Neural progenitor cell (in vitro differentiated cells): ENCODE measurements at regions not wholly inside any gene's neighbourhood (a gene's known extent, or its start where the extent isn't known, plus 50 kb on each side); places are given as distances from the start of the nearest gene placed in this dataset.

Experiments used
- DNase-seq: peaks from one replicate; pipeline ENCODE4 v3.0.0-alpha.2; 2016; ENCODE audit warnings: low spot score
- H2AFZ ChIP-seq: fragments of 200-600 bp; sonication (generic); replicated peaks from 2 replicates; pipeline ENCODE4 v1.6.1; 2016; ENCODE audit warnings: antibody characterized with exemption
- H3F3A ChIP-seq: fragments of 200-600 bp; sonication (generic); 2 replicates; pipeline ENCODE4 v1.6.1; 2016; ENCODE audit warnings: antibody characterized with exemption, low read depth
- H3K27ac ChIP-seq: fragments of 200-600 bp; sonication (generic); 2 replicates; pipeline ENCODE4 v1.5.1; 2016; ENCODE audit warnings: mild to moderate bottlenecking
- H3K27me3 ChIP-seq: fragments of 200-600 bp; sonication (generic); 2 replicates; pipeline ENCODE4 v1.6.1; 2016; ENCODE audit warnings: mild to moderate bottlenecking, moderate library complexity
- H3K36me3 ChIP-seq: fragments of 200-600 bp; sonication (generic); 2 replicates; pipeline ENCODE4 v1.5.1; 2016
- H3K4me1 ChIP-seq: fragments of 200-600 bp; sonication (generic); 2 replicates; pipeline ENCODE4 v1.6.1; 2016; ENCODE audit warnings: mixed run types
- H3K4me2 ChIP-seq: fragments of 200-600 bp; sonication (generic); 2 replicates; pipeline ENCODE4 v1.6.1; 2016
- H3K4me3 ChIP-seq: fragments of 200-600 bp; sonication (generic); 2 replicates; pipeline ENCODE4 v1.5.1; 2016
- H3K79me2 ChIP-seq: fragments of 200-600 bp; sonication (generic); 2 replicates; pipeline ENCODE4 v1.6.1; 2016; ENCODE audit warnings: low read depth
- H3K9ac ChIP-seq: fragments of 200-600 bp; sonication (generic); 2 replicates; pipeline ENCODE4 v1.6.1; 2016
- H3K9me3 ChIP-seq: fragments of 200-600 bp; sonication (generic); 2 replicates; pipeline ENCODE4 v1.5.1; 2016; ENCODE audit warnings: low read depth
- H4K20me1 ChIP-seq: fragments of 200-600 bp; sonication (generic); 2 replicates; pipeline ENCODE4 v1.6.1; 2016; ENCODE audit warnings: low read depth
- H3K27ac Mint-ChIP-seq: 3 replicates; pipeline ENCODE4 v1.8.0; 2021; ENCODE audit warnings: mixed read lengths
- H3K27me3 Mint-ChIP-seq: 2 replicates; pipeline ENCODE4 v1.8.0; 2022; ENCODE audit warnings: low read depth, mild to moderate bottlenecking, inconsistent platforms, moderate library complexity, mixed read lengths; ENCODE audit not compliant: insufficient read depth
- H3K36me3 Mint-ChIP-seq: 3 replicates; pipeline ENCODE4 v1.8.0; 2021; ENCODE audit warnings: mixed read lengths
- H3K4me1 Mint-ChIP-seq: 3 replicates; pipeline ENCODE4 v1.8.0; 2021; ENCODE audit warnings: mixed read lengths
- H3K4me3 Mint-ChIP-seq: 3 replicates; pipeline ENCODE4 v1.8.0; 2021; ENCODE audit warnings: mild to moderate bottlenecking, moderate library complexity, mixed read lengths
- H3K9me3 Mint-ChIP-seq: 3 replicates; pipeline ENCODE4 v1.8.0; 2020; ENCODE audit warnings: mixed read lengths
- CTCF ChIP-seq: fragments of 200-600 bp; sonication (generic); IDR thresholded peaks from 2 replicates; pipeline ENCODE4 v1.5.1; 2017; ENCODE audit warnings: antibody characterized with exemption, mild to moderate bottlenecking
- EZH2 ChIP-seq: fragments of 200-600 bp; sonication (generic); IDR thresholded peaks from 2 replicates; pipeline ENCODE4 v1.6.1; 2017; ENCODE audit warnings: antibody characterized with exemption, mild to moderate bottlenecking, moderate library complexity
- EZH2phosphoT487 ChIP-seq: fragments of 200-600 bp; sonication (generic); IDR thresholded peaks from 2 replicates; pipeline ENCODE4 v1.6.1; 2017; ENCODE audit warnings: antibody characterized with exemption

GRCh38 chr3:87733671-87734367 lies 325.0 kb downstream of the CGGBP1 start:
- Histone ChIP-seq H3F3A (no peaks in the 10 kb centered on the region), H2AFZ (no peak overlapping the region), H3K9ac (no peak overlapping the region), H4K20me1 (no peaks in the 10 kb centered on the region), H3K27me3 (no peaks in the 10 kb centered on the region), H3K27ac (no peak overlapping the region), H3K79me2 (no peaks in the 10 kb centered on the region), H3K4me1 (no peaks in the 10 kb centered on the region), H3K4me2 (no peak overlapping the region), H3K9me3 (no peaks in the 10 kb centered on the region), H3K4me3 (no peak overlapping the region), H3K36me3 (no peaks in the 10 kb centered on the region)
- Mint-ChIP-seq H3K4me1 (no peaks in the 10 kb centered on the region), H3K36me3 (no peaks in the 10 kb centered on the region), H3K4me3 (no peak overlapping the region), H3K27ac (no peak overlapping the region), H3K9me3 (no peaks in the 10 kb centered on the region), H3K27me3 (peaks cover 2% of the 10 kb centered on the region)
- TF ChIP-seq EZH2phosphoT487 (no peak), EZH2 (no peak), CTCF (no peak)
- no peak for DNase-seq

- Histone ChIP-seq H4K20me1 (no peaks in the 10 kb centered on the region), H3K4me3 (no peak overlapping the region), H3K79me2 (no peaks in the 10 kb centered on the region), H3K4me1 (peaks cover 7% of the 10 kb centered on the region), H3K9ac (no peak overlapping the region), H3K4me2 (no peak overlapping the region), H3K9me3 (no peaks in the 10 kb centered on the region), H3F3A (no peaks in the 10 kb centered on the region), H2AFZ (no peak overlapping the region), H3K36me3 (no peaks in the 10 kb centered on the region), H3K27me3 (no peaks in the 10 kb centered on the region), H3K27ac (no peak overlapping the region)
- Mint-ChIP-seq H3K4me3 (no peak overlapping the region), H3K36me3 (no peaks in the 10 kb centered on the region), H3K4me1 (no peaks in the 10 kb centered on the region), H3K27ac (no peak overlapping the region), H3K27me3 (peaks cover 2% of the 10 kb centered on the region), H3K9me3 (no peaks in the 10 kb centered on the region)
- no peak for DNase-seq
- TF ChIP-seq EZH2 (no peak), EZH2phosphoT487 (no peak), CTCF (no peak)
Measured at GRCh38 chr3:87732294-87732693, 326.5 kb downstream of the CGGBP1 start.

- Mint-ChIP-seq H3K4me1 (no peaks in the 10 kb centered on the region), H3K4me3 (no peak overlapping the region), H3K36me3 (no peaks in the 10 kb centered on the region), H3K27me3 (no peaks in the 10 kb centered on the region), H3K27ac (no peak overlapping the region), H3K9me3 (peaks cover 4% of the 10 kb centered on the region)
- no peaks in the 10 kb centered on the region for H3F3A ChIP-seq
- no peak for DNase-seq
- H3K4me2 ChIP-seq: no peak overlapping the region
- H2AFZ ChIP-seq: no peak overlapping the region
- no peaks in the 10 kb centered on the region for H3K79me2 ChIP-seq
- no peak overlapping the region for H3K9ac ChIP-seq
- no peaks in the 10 kb centered on the region for H4K20me1 ChIP-seq
- TF ChIP-seq EZH2: no peak
- no peak for TF ChIP-seq EZH2phosphoT487
- TF ChIP-seq CTCF: no peak
- H3K27me3 ChIP-seq: no peaks in the 10 kb centered on the region
- no peaks in the 10 kb centered on the region for H3K36me3 ChIP-seq
- H3K27ac ChIP-seq: no peak overlapping the region
- H3K4me1 ChIP-seq: peaks cover 7% of the 10 kb centered on the region
- H3K4me3 ChIP-seq: no peak overlapping the region
- H3K9me3 ChIP-seq: no peaks in the 10 kb centered on the region
Measured at GRCh38 chr3:87727783-87728182, 331.0 kb downstream of the CGGBP1 start.
